Endothelial cell of umbilical vein (primary cell): ENCODE measurements at regions not wholly inside any gene's neighbourhood (a gene's known extent, or its start where the extent isn't known, plus 50 kb on each side); places are given as distances from the start of the nearest gene placed in this dataset.

Source experiments
- BruUV-seq: library from RNA; stranded (reverse); fragments of 400-500 nt; replicated peaks from 2 replicates; lab custom pipeline; 2021; lab: Mats Ljungman, UMichigan
- CTCF ChIA-PET: fragments of 300-600, 350-600 bp; sonication (Branson Sonifier 250); formaldehyde crosslinking; loops from one replicate; lab custom pipeline; 2021; ENCODE audit warnings: antibody characterized with exemption, inconsistent platforms; lab: Charles Lee
- POLR2A ChIA-PET: fragments of 300-600, 350-600 bp; sonication (Branson Sonifier 250); formaldehyde crosslinking; loops from one replicate; lab custom pipeline; 2021; ENCODE audit warnings: antibody characterized with exemption, inconsistent platforms; lab: Charles Lee
- DNase-seq: peaks from one replicate; pipeline ENCODE4 v3.0.0-alpha.2; 2011; ENCODE audit warnings: low read depth, low spot score
- FAIRE-seq: peaks from 2 replicates; lab custom pipeline; 2011; peaks lifted over from hg19 to GRCh38; lab: Jason Lieb, UNC
- H2AFZ ChIP-seq: 2 replicates; pipeline ENCODE4 v1.6.0; 2012; ENCODE audit warnings: low read depth, low read length, control low read depth, inconsistent platforms
- H3K27ac ChIP-seq: 2 replicates; pipeline ENCODE4 v1.5.1; 2011; ENCODE audit warnings: low read depth, mild to moderate bottlenecking, control low read depth, low read length, moderate library complexity; ENCODE audit not compliant: insufficient read depth
- H3K27me3 ChIP-seq, 2 experiments: 2 replicates each; pipeline versions ENCODE4 v1.6.0 to v1.6.1; 2011; ENCODE audit warnings: low read length in 2 of 2, mixed read lengths in 1 of 2; ENCODE audit not compliant: control insufficient read depth in 2 of 2, insufficient read depth in 2 of 2
- H3K36me3 ChIP-seq, 2 experiments: 2 replicates in 1 of 2; 3 replicates in 1 of 2; pipeline ENCODE4 v1.5.1; 2011; ENCODE audit warnings: low read length in 2 of 2, mild to moderate bottlenecking in 1 of 2, moderate library complexity in 1 of 2; ENCODE audit not compliant: control insufficient read depth in 2 of 2, insufficient read depth in 2 of 2; ENCODE audit errors: extremely low read depth in 1 of 2
- H3K4me1 ChIP-seq: 3 replicates; pipeline ENCODE4 v1.5.1; 2011; ENCODE audit warnings: mild to moderate bottlenecking, low read length; ENCODE audit not compliant: control insufficient read depth, insufficient read depth; ENCODE audit errors: extremely low read depth
- H3K4me2 ChIP-seq: 2 replicates; pipeline ENCODE4 v1.6.1; 2011; ENCODE audit warnings: low read length, control low read depth, mixed read lengths; ENCODE audit not compliant: insufficient read depth
- H3K4me3 ChIP-seq, 3 experiments: fragments of 200-600 bp in 1 of 3; sonication (generic), shearing (Covaris generic) in 1 of 3; replicated peaks in 1 of 3; 2 replicates each; pipeline ENCODE4 v1.5.1; 2011 to 2016; ENCODE audit warnings: control low read depth in 3 of 3, low read length in 3 of 3, mild to moderate bottlenecking in 2 of 3, inconsistent platforms in 1 of 3, low read depth in 1 of 3, moderate library complexity in 1 of 3; ENCODE audit not compliant: insufficient read depth in 1 of 3
- H3K79me2 ChIP-seq: 2 replicates; pipeline ENCODE4 v1.6.0; 2012; ENCODE audit warnings: low read length, inconsistent platforms; ENCODE audit not compliant: control insufficient read depth, insufficient read depth
- H3K9ac ChIP-seq: replicated peaks from 2 replicates; pipeline ENCODE3; 2011; ENCODE audit warnings: low read length, control low read depth; ENCODE audit not compliant: insufficient read depth; ENCODE audit errors: extremely low read depth
- H3K9me1 ChIP-seq: replicated peaks from 3 replicates; pipeline ENCODE4 v1.6.0; 2011; ENCODE audit warnings: mild to moderate bottlenecking, low read length; ENCODE audit not compliant: control insufficient read depth, insufficient read depth; ENCODE audit errors: extremely low read depth
- H3K9me3 ChIP-seq: replicated peaks from 2 replicates; pipeline ENCODE4 v1.5.1; 2012; ENCODE audit warnings: low read length, inconsistent platforms; ENCODE audit not compliant: control insufficient read depth, insufficient read depth
- H4K20me1 ChIP-seq: replicated peaks from 2 replicates; pipeline ENCODE3; 2011; ENCODE audit warnings: mild to moderate bottlenecking, low read length; ENCODE audit not compliant: control insufficient read depth, insufficient read depth; ENCODE audit errors: extremely low read depth
- EZH2 ChIP-seq: IDR thresholded peaks from 2 replicates; pipeline ENCODE4 v1.6.1; 2012; ENCODE audit warnings: borderline replicate concordance, low read depth, mild to moderate bottlenecking, moderate library complexity, low read length, inconsistent platforms; ENCODE audit not compliant: severe bottlenecking
- FOS ChIP-seq: IDR thresholded peaks from 2 replicates; pipeline ENCODE4 v1.6.1; 2011; ENCODE audit warnings: mild to moderate bottlenecking, low read length, moderate library complexity, borderline replicate concordance; ENCODE audit not compliant: insufficient read depth
- GATA2 ChIP-seq: IDR thresholded peaks from 2 replicates; pipeline ENCODE4 v1.7.0; 2011; ENCODE audit warnings: low read depth, mild to moderate bottlenecking, moderate library complexity, mixed read lengths, low read length; ENCODE audit not compliant: insufficient read length, insufficient read depth
- JUN ChIP-seq: IDR thresholded peaks from 2 replicates; pipeline ENCODE4 v1.6.1; 2011; ENCODE audit warnings: borderline replicate concordance, low read depth; ENCODE audit not compliant: insufficient read length, insufficient read depth
- POLR2A ChIP-seq: IDR thresholded peaks from 2 replicates; pipeline ENCODE4 v1.6.1; 2012; ENCODE audit warnings: low read depth, mild to moderate bottlenecking, control low read depth, low read length
- dilution Hi-C: fragments of 300-500 bp; cut with MboI; formaldehyde crosslinking; loops from one replicate; pipeline ENCODE4 v1.15.0; 2019; ENCODE audit warnings: low sequenced_read_pairs; ENCODE audit not compliant: extremely low pct_ligation_motif_present
- intact Hi-C: fragments of 100-400 bp; cut with micrococcal nuclease; formaldehyde crosslinking; loops from one replicate; pipeline ENCODE4 v1.10.0; 2022
- TF ChIP-seq, protein P1 (sequence below): IDR thresholded peaks from 2 replicates; pipeline ENCODE4 v1.6.1; 2011; ENCODE audit not compliant: insufficient read depth, insufficient read length
- TF ChIP-seq, protein P2 (sequence below), 2 donors: IDR thresholded peaks; 1 replicate in 1 of 2; 2 replicates in 1 of 2; pipeline ENCODE4 v1.5.1; 2011; ENCODE audit warnings: low read length in 2 of 2, mild to moderate bottlenecking in 2 of 2, moderate library complexity in 2 of 2, control low read depth in 1 of 2, inconsistent platforms in 1 of 2, low read depth in 1 of 2; ENCODE audit not compliant: insufficient read depth in 1 of 2; ENCODE audit errors: extremely low read depth in 1 of 2

DNA sequence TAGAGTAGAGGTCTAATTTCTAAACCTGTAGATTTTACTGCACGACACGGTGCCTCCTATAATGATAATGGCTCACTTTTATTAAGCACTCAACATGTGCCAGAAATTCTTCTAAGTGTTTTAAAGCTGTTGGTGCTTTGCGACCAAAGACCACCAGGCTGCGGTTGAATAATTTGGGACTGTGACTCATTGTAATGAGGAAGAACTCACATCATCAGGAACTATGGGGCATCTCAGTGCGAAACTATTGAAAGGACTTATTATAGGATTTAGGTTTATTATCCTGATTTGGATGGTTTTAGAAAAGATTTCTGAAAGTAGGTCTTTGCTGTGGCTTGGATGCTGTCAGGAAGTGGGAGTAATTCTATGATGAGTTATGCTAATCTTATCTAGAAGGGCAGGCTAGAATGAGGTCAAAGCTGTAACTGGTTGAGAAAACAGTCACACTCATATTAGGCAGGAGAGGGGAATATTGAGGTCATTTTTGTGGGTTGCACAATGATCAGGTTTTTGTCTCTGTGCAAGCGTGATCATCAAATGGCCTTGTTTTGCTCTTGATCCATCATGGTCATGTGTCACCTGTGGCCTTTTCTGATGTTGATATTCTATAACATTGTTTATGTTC is 266.8 kb downstream of the PCDH20 start:
- BruUV-seq: no TSS peak
- no peaks in the 10 kb centered on the region for H3K79me2 ChIP-seq
- no peak for FAIRE-seq
- no peak overlapping the region for H3K4me3 ChIP-seq
- H3K27me3 ChIP-seq: no peaks in the 10 kb centered on the region
- H3K9me1 ChIP-seq: no peaks in the 10 kb centered on the region
- dilution Hi-C loops (no loop called here), intact Hi-C loops (no loop called here)
- no peak overlapping the region for H3K4me2 ChIP-seq
- TF ChIP-seq EZH2: no peak
- no peak for TF ChIP-seq JUN
- TF ChIP-seq, protein P1, sequence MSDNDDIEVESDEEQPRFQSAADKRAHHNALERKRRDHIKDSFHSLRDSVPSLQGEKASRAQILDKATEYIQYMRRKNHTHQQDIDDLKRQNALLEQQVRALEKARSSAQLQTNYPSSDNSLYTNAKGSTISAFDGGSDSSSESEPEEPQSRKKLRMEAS: no peak
- TF ChIP-seq, protein P2, sequence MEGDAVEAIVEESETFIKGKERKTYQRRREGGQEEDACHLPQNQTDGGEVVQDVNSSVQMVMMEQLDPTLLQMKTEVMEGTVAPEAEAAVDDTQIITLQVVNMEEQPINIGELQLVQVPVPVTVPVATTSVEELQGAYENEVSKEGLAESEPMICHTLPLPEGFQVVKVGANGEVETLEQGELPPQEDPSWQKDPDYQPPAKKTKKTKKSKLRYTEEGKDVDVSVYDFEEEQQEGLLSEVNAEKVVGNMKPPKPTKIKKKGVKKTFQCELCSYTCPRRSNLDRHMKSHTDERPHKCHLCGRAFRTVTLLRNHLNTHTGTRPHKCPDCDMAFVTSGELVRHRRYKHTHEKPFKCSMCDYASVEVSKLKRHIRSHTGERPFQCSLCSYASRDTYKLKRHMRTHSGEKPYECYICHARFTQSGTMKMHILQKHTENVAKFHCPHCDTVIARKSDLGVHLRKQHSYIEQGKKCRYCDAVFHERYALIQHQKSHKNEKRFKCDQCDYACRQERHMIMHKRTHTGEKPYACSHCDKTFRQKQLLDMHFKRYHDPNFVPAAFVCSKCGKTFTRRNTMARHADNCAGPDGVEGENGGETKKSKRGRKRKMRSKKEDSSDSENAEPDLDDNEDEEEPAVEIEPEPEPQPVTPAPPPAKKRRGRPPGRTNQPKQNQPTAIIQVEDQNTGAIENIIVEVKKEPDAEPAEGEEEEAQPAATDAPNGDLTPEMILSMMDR (IDR thresholded peaks at IDR 0.05; ENCODE audit: extremely low read depth in 1 of 2, insufficient read depth in 1 of 2, low read depth in 1 of 2, low read length in 2 of 2): no peak
- TF ChIP-seq GATA2: no peak
- TF ChIP-seq POLR2A: no peak
- TF ChIP-seq FOS: no peak
- no peaks in the 10 kb centered on the region for H3K4me1 ChIP-seq
- H4K20me1 ChIP-seq: no peaks in the 10 kb centered on the region
- H3K36me3 ChIP-seq: no peaks in the 10 kb centered on the region
- CTCF ChIA-PET: no interaction called here
- no peak overlapping the region for H3K27ac ChIP-seq
- POLR2A ChIA-PET: no interaction called here
- no peak overlapping the region for H3K9ac ChIP-seq
- H2AFZ ChIP-seq: no peak overlapping the region
- no peaks in the 10 kb centered on the region for H3K9me3 ChIP-seq
- no peak for DNase-seq
